ENCODE measurements at regions not wholly inside any gene's neighbourhood (a gene's known extent, or its start where the extent isn't known, plus 50 kb on each side); places are given as distances from the start of the nearest gene placed in this dataset.
"Not testable (repeated sequence)": the region's sequence is repeated elsewhere in the genome, so short reads cannot be mapped to it uniquely, and the experiment has no call there.

- no peaks in the 10 kb centered on the region for H3K9me1 ChIP-seq (ENCODE audit: control insufficient read depth, insufficient read depth, low read length)
- intact Hi-C loops (cut with micrococcal nuclease) (no loop called here), in situ Hi-C loops (cut with MboI) (no loop called here)
- FAIRE-seq: no peak
- no peaks in the 10 kb centered on the region; the same call in 1 of the 2 replicates for H3K9me3 ChIP-seq (replicated peaks; ENCODE audit: control insufficient read depth, insufficient read depth, low read depth, low read length)
- no peak overlapping the region for H3K4me2 ChIP-seq (ENCODE audit: insufficient read depth, low read length)
- no peaks in the 10 kb centered on the region for H3K79me2 ChIP-seq (ENCODE audit: control insufficient read depth, insufficient read depth, low read length)
- H3K4me1 ChIP-seq (replicated peaks in 1 of 2; ENCODE audit: control insufficient read depth in 2 of 2, insufficient read depth in 2 of 2, low read length in 2 of 2): no peaks in the 10 kb centered on the region
- no peak overlapping the region for H3K27ac ChIP-seq (ENCODE audit: extremely low read depth, low read depth, low read length)
- H3K36me3 ChIP-seq (ENCODE audit: control insufficient read depth, insufficient read depth, low read length): no peaks in the 10 kb centered on the region
- H3K9ac ChIP-seq (ENCODE audit: insufficient read depth in 1 of 2, low read depth in 2 of 2, low read length in 2 of 2): no peak overlapping the region
- BruUV-seq (replicated peaks): no TSS peak
- no peaks in the 10 kb centered on the region for H3K27me3 ChIP-seq (ENCODE audit: control insufficient read depth in 2 of 2, insufficient read depth in 2 of 2, low read length in 2 of 2)
- H3K4me3 ChIP-seq: no peak overlapping the region
- no peak overlapping the region for H2AFZ ChIP-seq (ENCODE audit: low read depth, low read length)
- CTCF ChIA-PET (ENCODE audit: low intra/inter-chr PET ratio): no interaction called here
- no peak for TF ChIP-seq ZZZ3 (IDR thresholded peaks at IDR 0.05)
- ATAC-seq: no peak
- no peak for DNase-seq (ENCODE audit: extremely low read depth in 1 of 4, low spot score in 3 of 4)
- POLR2A ChIA-PET: no interaction called here
- H4K20me1 ChIP-seq (replicated peaks; ENCODE audit: control insufficient read depth, insufficient read depth, low read length): no peaks in the 10 kb centered on the region
These were observed 1695.2 kb downstream of the TP53TG3F start for GRCh38 chr16:35154627-35155026.

- intact Hi-C loops (cut with micrococcal nuclease); H3K36me3 ChIP-seq (ENCODE audit: control insufficient read depth, insufficient read depth, low read length); H3K4me1 ChIP-seq (replicated peaks in 1 of 2; ENCODE audit: control insufficient read depth in 2 of 2, insufficient read depth in 2 of 2, low read length in 2 of 2); POLR2A ChIA-PET; ATAC-seq; FAIRE-seq; H3K27ac ChIP-seq (ENCODE audit: extremely low read depth, low read depth, low read length); H3K4me2 ChIP-seq (ENCODE audit: insufficient read depth, low read length); H2AFZ ChIP-seq (ENCODE audit: low read depth, low read length); DNase-seq (ENCODE audit: extremely low read depth in 1 of 4, low spot score in 3 of 4); H3K4me3 ChIP-seq; H3K9ac ChIP-seq (ENCODE audit: insufficient read depth in 1 of 2, low read depth in 2 of 2, low read length in 2 of 2); H3K27me3 ChIP-seq (ENCODE audit: control insufficient read depth in 2 of 2, insufficient read depth in 2 of 2, low read length in 2 of 2); CTCF ChIA-PET (ENCODE audit: low intra/inter-chr PET ratio); in situ Hi-C loops (cut with MboI); H3K79me2 ChIP-seq (ENCODE audit: control insufficient read depth, insufficient read depth, low read length); H3K9me1 ChIP-seq (ENCODE audit: control insufficient read depth, insufficient read depth, low read length); H4K20me1 ChIP-seq (replicated peaks; ENCODE audit: control insufficient read depth, insufficient read depth, low read length); H3K9me3 ChIP-seq (replicated peaks; ENCODE audit: control insufficient read depth, insufficient read depth, low read depth, low read length); BruUV-seq (replicated peaks): not testable (repeated sequence)
- 2% methylated on average over 14 of the region's 15 CpGs for WGBS (ENCODE audit: insufficient coverage, low coverage, missing lambda C conversion rate)
These were observed 1698.1 kb downstream of the TP53TG3F start for GRCh38 chr16:35157549-35157948.

- CTCF ChIA-PET (ENCODE audit: low intra/inter-chr PET ratio); POLR2A ChIA-PET: not testable (repeated sequence)
These were observed 1709.9 kb downstream of the TP53TG3F start for GRCh38 chr16:35169324-35169723.

GRCh38 chr16:35170061-35170460 is 1710.6 kb downstream of the TP53TG3F start:
- FAIRE-seq; H3K27me3 ChIP-seq (ENCODE audit: control insufficient read depth in 2 of 2, insufficient read depth in 2 of 2, low read length in 2 of 2); CTCF ChIA-PET (ENCODE audit: low intra/inter-chr PET ratio); H3K36me3 ChIP-seq (ENCODE audit: control insufficient read depth, insufficient read depth, low read length); BruUV-seq (replicated peaks); H3K9me3 ChIP-seq (replicated peaks; ENCODE audit: control insufficient read depth, insufficient read depth, low read depth, low read length); in situ Hi-C loops (cut with MboI); ATAC-seq; H3K4me1 ChIP-seq (replicated peaks in 1 of 2; ENCODE audit: control insufficient read depth in 2 of 2, insufficient read depth in 2 of 2, low read length in 2 of 2); H3K79me2 ChIP-seq (ENCODE audit: control insufficient read depth, insufficient read depth, low read length); H3K4me2 ChIP-seq (ENCODE audit: insufficient read depth, low read length); H3K27ac ChIP-seq (ENCODE audit: extremely low read depth, low read depth, low read length); H3K9me1 ChIP-seq (ENCODE audit: control insufficient read depth, insufficient read depth, low read length); H3K4me3 ChIP-seq; H2AFZ ChIP-seq (ENCODE audit: low read depth, low read length); DNase-seq (ENCODE audit: extremely low read depth in 1 of 4, low spot score in 3 of 4); H4K20me1 ChIP-seq (replicated peaks; ENCODE audit: control insufficient read depth, insufficient read depth, low read length); intact Hi-C loops (cut with micrococcal nuclease); H3K9ac ChIP-seq (ENCODE audit: insufficient read depth in 1 of 2, low read depth in 2 of 2, low read length in 2 of 2); POLR2A ChIA-PET: not testable (repeated sequence)
- WGBS (ENCODE audit: insufficient coverage, low coverage, missing lambda C conversion rate): 17% methylated on average over 7 of the region's 42 CpGs

More at GRCh38 chr16:35169324-35169723, 1709.9 kb downstream of the TP53TG3F start:
- FAIRE-seq; H3K27me3 ChIP-seq (ENCODE audit: control insufficient read depth in 2 of 2, insufficient read depth in 2 of 2, low read length in 2 of 2); ATAC-seq; H3K9ac ChIP-seq (ENCODE audit: insufficient read depth in 1 of 2, low read depth in 2 of 2, low read length in 2 of 2); H4K20me1 ChIP-seq (replicated peaks; ENCODE audit: control insufficient read depth, insufficient read depth, low read length); H3K9me1 ChIP-seq (ENCODE audit: control insufficient read depth, insufficient read depth, low read length); H3K36me3 ChIP-seq (ENCODE audit: control insufficient read depth, insufficient read depth, low read length); BruUV-seq (replicated peaks); in situ Hi-C loops (cut with MboI); H2AFZ ChIP-seq (ENCODE audit: low read depth, low read length); DNase-seq (ENCODE audit: extremely low read depth in 1 of 4, low spot score in 3 of 4); H3K27ac ChIP-seq (ENCODE audit: extremely low read depth, low read depth, low read length); H3K4me3 ChIP-seq; H3K79me2 ChIP-seq (ENCODE audit: control insufficient read depth, insufficient read depth, low read length); H3K9me3 ChIP-seq (replicated peaks; ENCODE audit: control insufficient read depth, insufficient read depth, low read depth, low read length); H3K4me1 ChIP-seq (replicated peaks in 1 of 2; ENCODE audit: control insufficient read depth in 2 of 2, insufficient read depth in 2 of 2, low read length in 2 of 2); H3K4me2 ChIP-seq (ENCODE audit: insufficient read depth, low read length): not testable (repeated sequence)
- WGBS (ENCODE audit: insufficient coverage, low coverage, missing lambda C conversion rate): 13% methylated on average over 7 of the region's 14 CpGs
- intact Hi-C loops (cut with micrococcal nuclease): loop anchor here (10.0 kb wide), 1 partner anchor 65 kb away; no protein-coding TSS in a partner anchor

All from K562 (cell line).